Mesenchymal stem cell (in vitro differentiated cells and primary cell): ENCODE measurements at regions not wholly inside any gene's neighbourhood (a gene's known extent, or its start where the extent isn't known, plus 50 kb on each side); places are given as distances from the start of the nearest gene placed in this dataset.
"Not testable (repeated sequence)": the region's sequence is repeated elsewhere in the genome, so short reads cannot be mapped to it uniquely, and the experiment has no call there.

Experiments used
- DNase-seq: peaks from one replicate; pipeline ENCODE4 v3.0.0-alpha.2; 2013
- H2AFZ ChIP-seq: one replicate; pipeline ENCODE4 v1.6.1; 2013; ENCODE audit warnings: low read depth, mild to moderate bottlenecking, control low read depth, inconsistent platforms, low read length, moderate library complexity
- H2AK5ac ChIP-seq: 2 replicates; pipeline ENCODE4 v1.6.1; 2013; ENCODE audit warnings: low read length, moderate library complexity, mild to moderate bottlenecking, inconsistent platforms; ENCODE audit not compliant: severe bottlenecking
- H2BK120ac ChIP-seq: one replicate; pipeline ENCODE4 v1.6.1; 2013; ENCODE audit warnings: low read depth, mild to moderate bottlenecking, inconsistent platforms, low read length, moderate library complexity
- H2BK12ac ChIP-seq, 2 experiments: one replicate each; pipeline ENCODE4 v1.6.1; 2013; ENCODE audit warnings: inconsistent platforms in 2 of 2, low read length in 2 of 2, mild to moderate bottlenecking in 2 of 2, moderate library complexity in 2 of 2, control low read depth in 1 of 2
- H2BK15ac ChIP-seq: one replicate; pipeline ENCODE4 v1.6.1; 2013; ENCODE audit warnings: mild to moderate bottlenecking, low read depth, inconsistent platforms; ENCODE audit not compliant: poor library complexity, severe bottlenecking
- H2BK5ac ChIP-seq: 2 replicates; pipeline ENCODE4 v1.6.1; 2013; ENCODE audit warnings: low read depth, mild to moderate bottlenecking, low read length, control low read depth, inconsistent platforms; ENCODE audit not compliant: poor library complexity, severe bottlenecking
- H3K14ac ChIP-seq, 2 experiments: one replicate each; pipeline ENCODE4 v1.6.1; 2013; ENCODE audit warnings: inconsistent platforms in 2 of 2, low read length in 2 of 2, control low read depth in 1 of 2, mild to moderate bottlenecking in 1 of 2, moderate library complexity in 1 of 2
- H3K18ac ChIP-seq, 2 experiments: one replicate each; pipeline ENCODE4 v1.6.1; 2013; ENCODE audit warnings: inconsistent platforms in 2 of 2, low read length in 2 of 2, control low read depth in 1 of 2, low read depth in 1 of 2, mild to moderate bottlenecking in 1 of 2
- H3K23ac ChIP-seq, 2 experiments: one replicate each; pipeline ENCODE4 v1.6.1; 2013; ENCODE audit warnings: inconsistent platforms in 2 of 2, low read length in 2 of 2, mild to moderate bottlenecking in 2 of 2, moderate library complexity in 2 of 2, control low read depth in 1 of 2
- H3K27ac ChIP-seq: 2 replicates; pipeline ENCODE4 v1.5.1; 2013; ENCODE audit warnings: mild to moderate bottlenecking, moderate library complexity, low read length, control low read depth, inconsistent platforms; ENCODE audit not compliant: poor library complexity, severe bottlenecking
- H3K27me3 ChIP-seq, 2 experiments: 2 replicates each; pipeline versions ENCODE4 v1.6.1 to v1.7.0; 2013; ENCODE audit warnings: low read length in 2 of 2, mild to moderate bottlenecking in 2 of 2, moderate library complexity in 2 of 2, control low read depth in 1 of 2, inconsistent platforms in 1 of 2; ENCODE audit not compliant: control insufficient read depth in 1 of 2, insufficient read depth in 1 of 2
- H3K36me3 ChIP-seq, 2 experiments: 2 replicates each; pipeline versions ENCODE4 v1.6.1 to v1.7.0; 2013; ENCODE audit warnings: low read length in 2 of 2, control low read depth in 1 of 2, inconsistent platforms in 1 of 2, low read depth in 1 of 2, mild to moderate bottlenecking in 1 of 2; ENCODE audit not compliant: insufficient read depth in 2 of 2, control insufficient read depth in 1 of 2
- H3K4ac ChIP-seq, 2 experiments: one replicate each; pipeline ENCODE4 v1.6.1; 2013; ENCODE audit warnings: inconsistent platforms in 2 of 2, low read length in 2 of 2, mild to moderate bottlenecking in 2 of 2, moderate library complexity in 2 of 2, control low read depth in 1 of 2, low read depth in 1 of 2
- H3K4me1 ChIP-seq: 2 replicates; pipeline ENCODE4 v1.6.1; 2013; ENCODE audit warnings: low read depth, low read length, control low read depth; ENCODE audit not compliant: control insufficient read depth, insufficient read depth
- H3K4me2 ChIP-seq: 2 replicates; pipeline ENCODE4 v1.6.1; 2013; ENCODE audit warnings: low read length, mild to moderate bottlenecking, inconsistent platforms; ENCODE audit not compliant: poor library complexity, severe bottlenecking
- H3K4me3 ChIP-seq, 2 experiments: 2 replicates each; pipeline versions ENCODE4 v1.5.1 to v1.7.0; 2013; ENCODE audit warnings: low read length in 2 of 2, mild to moderate bottlenecking in 2 of 2, control low read depth in 1 of 2, low read depth in 1 of 2; ENCODE audit not compliant: insufficient read depth in 1 of 2
- H3K79me1 ChIP-seq: replicated peaks from 2 replicates; pipeline ENCODE4 v1.6.1; 2013; ENCODE audit warnings: mild to moderate bottlenecking, control low read depth, low read length, inconsistent platforms; ENCODE audit not compliant: poor library complexity, severe bottlenecking
- H3K9ac ChIP-seq: 2 replicates; pipeline ENCODE4 v1.7.0; 2013; ENCODE audit warnings: mild to moderate bottlenecking, low read length, moderate library complexity
- H3K9me3 ChIP-seq: 2 replicates; pipeline ENCODE4 v1.7.0; 2013; ENCODE audit warnings: mild to moderate bottlenecking, low read length; ENCODE audit not compliant: control insufficient read depth
- H4K8ac ChIP-seq: one replicate; pipeline ENCODE4 v1.6.1; 2013; ENCODE audit warnings: inconsistent platforms, mild to moderate bottlenecking, low read length, moderate library complexity
- H4K91ac ChIP-seq: one replicate; pipeline ENCODE4 v1.6.1; 2013; ENCODE audit warnings: mild to moderate bottlenecking, low read length, inconsistent platforms
- WGBS: methylation state at CpG from one replicate; pipeline ENCODE4 v1.1.7; 2013; ENCODE audit warnings: mixed read lengths; 5-methylcytosine and 5-hydroxymethylcytosine counted together

- Histone ChIP-seq H3K4me1 (no peaks in the 10 kb centered on the region), H2BK5ac (no peak overlapping the region), H3K4me3 (no peak overlapping the region), H4K91ac (no peak overlapping the region), H3K9ac (no peak overlapping the region), H2AFZ (no peak overlapping the region), H3K27ac (no peak overlapping the region), H3K4me2 (no peak overlapping the region), H3K18ac (no peak overlapping the region), H3K36me3 (no peaks in the 10 kb centered on the region), H2BK15ac (no peak overlapping the region), H3K14ac (no peak overlapping the region), H3K4ac (no peak overlapping the region), H3K79me1 (no peaks in the 10 kb centered on the region), H4K8ac (no peak overlapping the region), H3K27me3 (no peaks in the 10 kb centered on the region), H2BK120ac (no peak overlapping the region), H2BK12ac (no peak overlapping the region), H2AK5ac (no peak overlapping the region), H3K23ac (no peak overlapping the region), H3K9me3 (peaks cover 4% of the 10 kb centered on the region)
- WGBS = 100% methylated on average over 1 of the region's 2 CpGs
- DNase-seq = no peak
Measured at GRCh38 chr10:109055243-109055642, 868.1 kb downstream of the XPNPEP1 start.

- WGBS = 93% methylated on average over 12 of the region's 12 CpGs
- no peak overlapping the region for H2BK5ac ChIP-seq
- no peak overlapping the region for H2BK15ac ChIP-seq
- no peak overlapping the region for H3K4ac ChIP-seq
- H3K4me1 ChIP-seq = no peaks in the 10 kb centered on the region
- no peaks in the 10 kb centered on the region for H3K27me3 ChIP-seq
- H3K27ac ChIP-seq = no peak overlapping the region
- no peaks in the 10 kb centered on the region for H3K79me1 ChIP-seq
- no peak overlapping the region for H3K9ac ChIP-seq
- DNase-seq = no peak
- H3K23ac ChIP-seq = no peak overlapping the region
- no peak overlapping the region for H3K14ac ChIP-seq
- H2AFZ ChIP-seq = no peak overlapping the region
- H3K4me2 ChIP-seq = no peak overlapping the region
- H3K36me3 ChIP-seq = no peaks in the 10 kb centered on the region
- no peak overlapping the region for H3K4me3 ChIP-seq
- peak overlapping the region; percentile 39 for H4K91ac ChIP-seq
- no peak overlapping the region for H2BK120ac ChIP-seq
- peak overlapping the region in 1 of 2 experiments; percentile 5 for H3K18ac ChIP-seq
- H2AK5ac ChIP-seq = no peak overlapping the region
- no peak overlapping the region for H4K8ac ChIP-seq
- H2BK12ac ChIP-seq = peak overlapping the region in 1 of 2 experiments; percentile 54
- peaks cover 3% of the 10 kb centered on the region for H3K9me3 ChIP-seq
Measured at GRCh38 chr10:109047856-109048255, 875.5 kb downstream of the XPNPEP1 start.

GRCh38 chr10:109046427-109046826, 876.9 kb downstream of the XPNPEP1 start:
- not testable (repeated sequence) for H2BK5ac ChIP-seq, H3K4me2 ChIP-seq, H4K8ac ChIP-seq, H3K27ac ChIP-seq, H2AK5ac ChIP-seq, H4K91ac ChIP-seq, H2BK15ac ChIP-seq, H2BK12ac ChIP-seq, DNase-seq, H3K79me1 ChIP-seq, H2BK120ac ChIP-seq, H3K18ac ChIP-seq, H3K9ac ChIP-seq, H3K4me1 ChIP-seq, H3K4me3 ChIP-seq, H3K23ac ChIP-seq, H3K36me3 ChIP-seq, H3K14ac ChIP-seq, H3K27me3 ChIP-seq, H2AFZ ChIP-seq, H3K9me3 ChIP-seq, H3K4ac ChIP-seq
- 100% methylated on average over 1 of the region's 2 CpGs for WGBS

- Histone ChIP-seq H2BK120ac (no peak overlapping the region), H3K4ac (no peak overlapping the region), H3K14ac (no peak overlapping the region), H2BK5ac (no peak overlapping the region), H4K91ac (no peak overlapping the region), H3K4me3 (no peak overlapping the region), H3K23ac (no peak overlapping the region), H3K9me3 (no peaks in the 10 kb centered on the region), H3K18ac (no peak overlapping the region), H2BK12ac (no peak overlapping the region), H3K27ac (no peak overlapping the region), H3K4me2 (no peak overlapping the region), H3K27me3 (no peaks in the 10 kb centered on the region), H3K36me3 (no peaks in the 10 kb centered on the region), H3K79me1 (no peaks in the 10 kb centered on the region), H2BK15ac (no peak overlapping the region), H2AFZ (peak overlapping the region; percentile 14), H2AK5ac (no peak overlapping the region), H3K9ac (no peak overlapping the region), H4K8ac (no peak overlapping the region), H3K4me1 (no peaks in the 10 kb centered on the region)
- 93% methylated on average over 17 of the region's 17 CpGs for WGBS
- DNase-seq = no peak
Measured at GRCh38 chr10:109040622-109041021, 882.7 kb downstream of the XPNPEP1 start.
